Caki2 (cell line): ENCODE measurements at regions not wholly inside any gene's neighbourhood (a gene's known extent, or its start where the extent isn't known, plus 50 kb on each side); places are given as distances from the start of the nearest gene placed in this dataset.
"Not testable (repeated sequence)": the region's sequence is repeated elsewhere in the genome, so short reads cannot be mapped to it uniquely, and the experiment has no call there.

Source experiments
- DNase-seq: peaks from one replicate; pipeline ENCODE4 v3.0.0-alpha.2; 2015; ENCODE audit warnings: low read depth
- in situ Hi-C: cut with HindIII; loops from 2 replicates; pipeline ENCODE4 v1.10.0; 2016; ENCODE audit warnings: low sequenced_read_pairs, low pct_unique_long_range_greater_than_20kb, mixed read lengths

DNA sequence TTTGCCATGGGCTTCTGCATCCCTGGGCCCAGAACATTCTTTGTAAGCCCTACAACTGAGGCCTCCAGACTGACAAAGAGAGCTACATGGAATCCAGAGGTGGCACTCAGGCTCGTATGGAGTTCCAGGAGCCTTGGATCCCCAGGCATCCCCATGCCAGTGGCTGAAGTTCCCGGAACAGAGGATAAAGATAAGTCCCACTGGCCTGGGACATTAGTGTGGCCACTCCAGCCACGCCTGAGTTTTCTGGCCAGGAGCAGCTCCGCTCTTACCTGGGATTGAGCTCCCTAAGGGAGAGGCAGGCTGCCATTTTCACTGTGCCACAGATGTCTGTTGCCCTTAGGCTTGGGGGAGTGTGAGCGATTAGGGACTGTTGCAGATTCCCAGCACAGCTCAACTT is 656.3 kb upstream of the FAM174A start:
- in situ Hi-C loops, result no loop called here
- DNase-seq, result no peak

DNA sequence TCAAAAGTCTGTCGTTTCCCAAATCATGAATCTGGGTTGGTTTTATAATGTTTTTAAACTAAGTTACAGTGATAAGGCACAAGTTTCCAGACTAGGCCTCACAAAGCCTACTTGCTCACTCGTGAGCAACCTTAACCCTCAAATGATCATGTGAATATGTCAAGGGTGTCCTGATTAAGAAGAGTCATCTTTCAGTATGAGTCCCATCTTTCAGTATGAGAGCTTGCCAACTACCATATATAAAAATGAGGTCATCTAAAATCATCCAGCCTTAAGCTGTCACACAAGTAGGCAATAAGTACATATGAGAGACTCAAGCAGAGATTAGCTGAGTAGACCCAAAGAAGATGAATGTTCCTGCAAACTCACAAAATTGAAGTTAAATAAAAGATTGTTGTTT is 668.4 kb upstream of the FAM174A start:
- in situ Hi-C loops, result no loop called here
- DNase-seq, result no peak

DNA sequence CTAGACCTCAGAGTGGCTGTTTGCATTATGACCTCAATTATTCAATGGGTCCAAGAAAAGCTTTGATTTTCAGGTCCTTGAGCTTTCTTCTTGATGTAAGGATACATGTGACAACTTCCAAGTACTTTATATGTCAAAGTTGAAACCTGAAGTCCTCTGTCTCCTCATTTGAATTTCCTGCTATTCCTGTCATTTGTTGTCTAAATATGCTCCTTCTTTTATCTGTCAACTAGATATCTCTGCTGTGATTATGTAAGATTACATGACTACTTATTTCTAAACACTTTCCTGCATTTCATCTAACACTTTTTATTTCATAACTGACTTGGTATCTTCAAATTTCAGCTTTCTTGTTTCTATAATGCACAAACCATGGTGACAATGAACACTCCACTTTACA is 670.0 kb upstream of the FAM174A start:
- in situ Hi-C loops, result no loop called here
- DNase-seq, result no peak

DNA sequence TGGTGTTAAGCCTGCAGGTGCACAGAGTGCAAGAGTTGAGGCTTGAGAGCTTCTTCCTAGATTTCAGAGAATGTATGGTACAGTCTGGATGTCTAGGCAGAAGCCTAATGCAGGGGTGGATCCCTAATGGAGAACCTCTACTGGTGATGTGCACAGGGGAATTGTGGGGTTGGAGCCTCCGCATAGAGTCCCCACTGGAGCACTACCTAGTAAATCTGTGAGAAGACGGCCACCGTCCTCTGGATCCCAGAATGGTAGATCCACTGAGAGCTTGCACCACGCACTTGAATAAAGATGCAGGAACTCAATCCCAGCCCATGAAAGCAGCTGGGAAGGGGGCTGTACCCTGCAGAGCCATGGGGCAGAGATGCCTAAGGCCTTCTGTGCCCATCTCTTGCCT is 699.4 kb upstream of the FAM174A start:
- in situ Hi-C loops, result no loop called here

DNA sequence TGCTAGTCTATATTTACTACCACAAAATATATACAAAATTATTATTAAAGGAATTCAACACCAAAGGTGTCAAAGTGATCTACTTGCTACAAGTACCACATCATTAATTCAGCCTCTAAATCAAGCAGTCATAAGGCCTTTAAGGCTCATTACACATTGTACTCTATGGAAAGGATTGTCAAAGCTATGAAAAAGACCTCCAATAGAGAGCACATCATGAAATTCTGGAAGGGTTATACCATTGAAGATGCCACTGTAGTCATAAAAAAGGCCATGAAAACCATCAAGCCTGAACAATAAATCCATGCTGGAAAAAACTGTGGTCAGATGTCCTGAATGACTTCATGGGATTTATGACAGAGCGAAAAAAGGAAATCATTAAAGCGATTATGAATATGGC is 708.0 kb upstream of the FAM174A start:
- in situ Hi-C loops, result no loop called here
- DNase-seq, result no peak

More for the DNA sequence above, 699.4 kb upstream of the FAM174A start:
- no peak for DNase-seq

DNA sequence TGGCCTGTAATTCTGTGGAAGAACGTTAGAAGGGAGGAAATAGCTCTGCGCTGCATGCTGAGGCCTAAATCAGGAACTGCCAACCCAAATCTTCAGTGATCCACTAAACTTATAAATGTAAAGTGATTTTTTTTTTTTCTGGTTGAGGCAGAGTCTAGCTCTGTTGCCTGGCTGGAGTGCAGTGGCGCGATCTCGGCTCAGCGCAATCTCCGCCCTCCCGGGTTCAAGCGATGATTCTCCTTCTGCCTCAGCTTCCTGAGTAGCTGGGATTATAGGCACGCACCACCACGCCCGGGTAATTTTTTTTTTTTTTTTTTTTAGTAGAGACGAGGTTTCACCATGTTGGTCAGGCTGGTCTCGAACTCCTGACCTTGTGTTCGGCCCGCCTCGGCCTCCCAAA is 717.4 kb upstream of the FAM174A start:
- no peak for DNase-seq
- in situ Hi-C loops, result no loop called here

DNA sequence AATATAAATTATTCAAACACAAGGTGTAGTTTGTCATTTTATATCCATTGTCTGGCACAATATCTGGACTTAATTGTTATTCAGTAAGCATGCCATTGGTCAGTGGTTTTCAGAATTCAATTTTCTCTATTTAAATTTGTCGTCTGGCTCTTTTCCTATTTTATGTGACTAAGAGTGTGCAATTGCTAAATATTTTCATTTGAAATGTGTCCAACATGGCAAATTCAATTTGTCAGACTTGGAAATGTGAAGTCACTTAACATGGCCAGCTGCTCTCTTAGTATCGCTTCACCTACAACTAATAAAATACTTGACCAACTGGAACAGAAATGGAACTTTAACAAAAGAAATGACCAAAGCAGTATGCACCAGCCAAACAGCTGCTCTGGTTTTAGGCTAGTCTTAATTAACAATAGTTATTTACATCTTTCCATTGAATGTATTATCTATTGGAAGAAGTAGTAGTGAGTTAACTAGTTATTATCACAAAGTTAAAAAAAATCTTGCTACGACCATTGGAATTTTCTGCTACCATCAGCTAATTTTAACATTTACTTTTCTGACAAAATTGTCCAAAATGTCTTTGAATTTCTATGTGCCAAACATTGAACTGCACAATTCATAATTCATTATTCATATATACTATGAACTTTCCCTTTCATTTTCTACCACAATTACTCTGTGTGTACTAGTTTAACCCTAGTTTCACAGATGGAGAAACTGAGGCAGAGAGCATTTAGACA is 720.7 kb upstream of the FAM174A start:
- in situ Hi-C loops, result no loop called here
- DNase-seq, result no peak

DNA sequence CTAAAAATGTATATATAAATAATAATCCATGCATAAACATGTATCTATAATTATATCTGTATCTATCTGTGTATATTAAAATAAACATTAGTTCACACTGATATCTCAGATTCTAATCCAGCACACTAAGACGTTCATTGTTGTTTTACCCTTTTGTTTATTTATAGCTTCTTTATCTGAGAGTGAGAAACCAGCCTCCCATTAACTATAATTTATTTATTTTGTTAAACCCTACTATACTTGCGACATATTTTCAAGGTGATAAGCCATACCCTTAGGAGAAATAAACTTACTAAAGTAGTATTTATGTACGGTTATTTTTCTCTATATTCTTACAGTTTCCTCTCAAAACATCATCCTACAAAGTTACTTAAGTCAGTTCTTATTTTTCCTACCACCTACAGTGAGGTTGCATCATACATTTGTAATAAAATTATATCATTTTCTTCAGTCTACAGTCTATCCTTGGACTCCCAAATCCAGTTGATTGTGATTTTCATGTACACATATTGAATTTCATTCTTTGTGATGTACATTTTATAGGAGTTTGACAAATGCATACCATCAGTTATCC is 726.4 kb upstream of the FAM174A start:
- no peak for DNase-seq
- in situ Hi-C loops, result no loop called here

DNA sequence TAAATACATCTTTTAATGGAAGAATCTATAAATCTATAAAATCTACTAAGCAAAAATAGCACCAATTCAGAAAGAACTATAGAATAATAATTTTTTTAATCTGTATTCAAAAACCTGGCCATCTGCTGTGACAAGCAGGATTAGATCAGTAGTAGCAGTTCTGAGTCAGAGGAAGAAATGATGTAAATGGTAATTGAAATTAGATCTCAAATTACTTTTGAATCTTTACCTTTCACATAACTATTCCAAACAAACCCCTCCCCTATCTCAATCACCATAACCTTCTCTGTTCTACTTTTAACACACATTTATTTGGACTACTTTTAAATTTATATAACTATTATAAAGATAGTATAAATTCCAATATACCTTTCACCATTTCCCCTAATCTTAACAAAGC is 727.8 kb upstream of the FAM174A start:
- no peak for DNase-seq
- in situ Hi-C loops, result no loop called here

DNA sequence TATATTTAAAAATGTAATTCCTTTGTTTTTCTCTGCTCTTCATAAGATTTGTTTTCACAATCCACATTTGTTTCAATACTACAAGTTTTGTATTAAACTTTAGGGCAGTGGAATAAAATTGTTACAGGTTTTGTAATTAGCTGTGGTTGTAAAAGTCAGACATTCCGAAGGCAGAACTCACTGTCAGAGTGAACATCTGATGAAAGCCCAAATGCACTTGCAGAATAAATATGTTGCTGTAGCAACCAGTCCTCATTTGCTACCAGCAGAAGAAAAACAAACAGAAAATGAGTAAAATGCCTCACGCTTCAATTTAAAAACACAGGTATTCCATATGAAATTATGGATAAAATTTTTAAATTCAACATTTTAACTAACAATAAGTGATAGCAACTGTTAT is 740.1 kb upstream of the FAM174A start:
- no peak for DNase-seq
- in situ Hi-C loops, result no loop called here

DNA sequence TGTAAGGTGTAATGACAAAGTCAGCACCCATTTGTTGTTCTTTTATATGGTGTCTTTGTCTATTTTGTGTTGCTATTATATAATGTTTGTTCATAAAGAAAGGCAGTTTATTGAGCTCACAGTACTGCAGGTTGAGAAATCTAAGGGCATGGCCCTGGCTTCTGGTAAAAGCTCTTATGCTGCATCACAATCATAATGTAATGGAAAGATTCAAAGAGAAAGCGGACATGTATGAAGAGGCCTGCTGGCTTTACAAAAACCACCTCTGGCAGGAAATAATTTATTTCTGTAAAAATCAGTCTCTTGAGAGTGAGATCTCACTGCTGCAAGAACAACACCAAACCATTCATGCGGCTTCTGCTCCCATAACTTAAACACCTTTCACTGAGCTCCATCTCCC is 746.7 kb upstream of the FAM174A start:
- no peak for DNase-seq
- in situ Hi-C loops, result no loop called here

DNA sequence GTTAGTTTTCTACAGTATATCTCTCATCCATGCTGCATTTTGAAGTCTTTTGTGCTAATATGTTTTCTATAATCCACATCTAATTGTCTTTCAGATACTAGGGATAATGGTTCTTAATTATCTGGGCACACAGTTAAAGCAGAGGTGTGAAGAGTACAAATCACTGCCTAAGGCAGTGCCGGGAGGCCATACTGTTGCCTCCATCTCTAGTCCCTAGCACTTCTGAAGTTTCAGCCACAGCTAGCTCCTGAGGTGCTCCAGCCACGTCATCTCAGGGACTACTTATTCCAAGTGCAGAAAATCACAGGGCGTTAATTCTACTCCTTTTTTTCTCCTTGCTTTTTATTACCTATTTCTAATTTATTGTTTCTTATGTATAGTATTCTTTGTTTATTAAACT is 760.0 kb upstream of the FAM174A start:
- no peak for DNase-seq
- in situ Hi-C loops, result no loop called here

DNA sequence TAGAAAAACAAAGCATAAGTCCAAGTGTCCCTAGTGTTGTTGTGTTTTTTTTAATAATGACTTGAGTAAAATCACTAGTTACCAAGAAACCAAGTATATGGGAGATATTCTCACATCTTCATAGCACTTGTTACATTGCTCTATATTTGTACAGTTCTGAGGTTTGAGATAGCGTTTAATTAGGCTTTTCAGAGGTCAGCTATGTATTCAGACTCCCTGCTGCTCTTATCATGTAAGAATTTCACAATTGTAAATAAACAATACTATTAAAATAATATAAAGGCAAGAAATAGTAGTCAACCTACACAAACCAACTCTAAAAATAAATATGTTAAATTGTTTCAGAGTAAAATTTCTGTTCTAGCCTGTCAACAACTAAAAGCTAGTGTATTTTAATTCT is 761.9 kb upstream of the FAM174A start:
- in situ Hi-C loops, result no loop called here
- DNase-seq, result no peak

DNA sequence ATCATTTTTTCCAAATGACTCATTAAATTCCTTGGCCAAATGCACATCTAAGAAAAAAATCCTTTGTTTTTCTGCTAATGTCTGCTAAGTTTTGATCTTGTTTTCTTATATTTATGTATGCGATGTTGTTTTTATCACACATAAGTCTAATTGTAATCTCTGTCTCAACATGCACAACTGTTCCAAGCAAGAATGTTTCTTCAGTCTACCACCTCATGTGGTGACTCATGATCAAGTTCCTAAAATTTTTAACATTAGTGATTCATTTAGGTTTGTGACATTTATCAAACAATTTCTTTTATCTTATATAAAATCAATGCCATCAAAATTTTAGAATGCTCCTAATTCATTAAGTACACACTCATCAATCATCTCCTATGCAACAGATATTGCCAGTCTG is 763.9 kb upstream of the FAM174A start:
- DNase-seq, result no peak
- in situ Hi-C loops, result no loop called here

DNA sequence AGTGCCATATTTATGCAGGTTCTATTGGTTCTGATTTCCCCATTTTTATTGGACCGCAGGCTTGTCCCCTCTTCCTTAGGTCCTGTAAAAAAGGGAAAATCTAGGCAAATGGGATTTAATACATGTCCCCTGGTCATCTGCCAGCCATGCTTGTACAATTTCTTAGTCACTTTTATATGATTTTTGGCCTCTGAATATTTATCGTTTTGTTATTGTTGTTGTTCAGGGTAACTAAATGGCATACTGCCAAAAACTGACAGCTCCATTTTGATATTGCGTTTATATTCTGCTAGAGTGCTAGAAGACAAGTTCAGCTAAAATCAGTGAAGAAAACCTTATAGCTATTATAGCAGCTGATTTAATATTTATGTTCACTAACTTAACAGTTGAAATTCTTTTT is 770.2 kb upstream of the FAM174A start:
- no peak for DNase-seq
- in situ Hi-C loops, result no loop called here

DNA sequence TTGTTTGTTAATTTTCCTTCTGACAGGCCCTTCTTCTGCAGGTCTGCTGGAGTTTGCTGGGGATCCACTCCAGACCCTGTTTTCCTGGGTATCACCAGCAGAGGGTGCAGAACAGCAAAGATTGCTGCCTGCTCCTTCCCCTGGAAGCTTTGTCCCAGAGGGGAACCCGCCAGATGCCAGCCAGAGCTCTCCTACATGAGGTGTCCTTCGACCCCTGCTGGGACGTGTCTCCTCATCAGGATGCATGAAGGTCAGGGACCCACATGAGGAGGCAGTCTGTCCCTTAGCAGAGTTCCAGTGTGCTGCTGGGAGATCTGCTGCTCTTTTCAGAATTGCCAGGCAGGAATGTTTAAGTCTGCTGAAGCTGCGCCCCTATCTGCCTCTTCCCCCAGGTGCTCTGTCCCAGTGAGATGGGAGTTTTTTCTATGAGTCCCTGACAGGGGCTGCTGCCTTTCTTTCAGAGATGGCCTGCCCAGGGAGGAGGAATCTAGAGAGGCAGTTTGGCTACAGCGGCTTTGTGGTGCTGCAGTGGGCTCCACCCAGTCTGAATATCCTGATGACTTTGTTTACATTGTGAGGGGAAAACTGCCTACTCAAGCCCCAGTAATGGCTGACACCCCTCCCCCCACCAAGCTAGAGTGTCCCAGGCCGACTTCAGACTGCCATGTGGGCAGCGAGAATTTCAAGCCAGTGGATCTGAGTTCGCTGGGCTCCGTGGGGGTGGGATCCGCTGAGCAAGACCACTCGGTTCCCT is 772.0 kb upstream of the FAM174A start:
- no peak for DNase-seq
- in situ Hi-C loops, result no loop called here

DNA sequence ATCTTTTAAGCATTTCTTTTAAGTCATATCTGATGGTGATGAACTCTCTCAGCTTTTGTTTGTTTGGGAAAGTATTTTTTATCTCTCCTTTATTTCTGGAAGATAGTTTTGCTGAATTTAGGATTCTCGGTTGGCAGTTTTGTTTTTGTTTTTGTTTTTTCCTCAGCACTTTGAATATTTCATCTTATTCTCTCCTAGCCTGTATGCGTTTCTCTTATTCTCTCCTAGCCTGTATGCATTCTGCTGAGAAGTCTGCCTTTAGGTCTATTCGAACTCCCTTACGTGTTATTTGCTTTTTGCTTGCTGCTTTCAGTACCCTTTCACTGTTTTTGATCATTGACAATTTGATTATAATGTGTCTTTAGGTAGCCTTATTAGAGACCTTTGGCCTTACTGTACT is 787.8 kb upstream of the FAM174A start:
- no peak for DNase-seq
- in situ Hi-C loops, result no loop called here

DNA sequence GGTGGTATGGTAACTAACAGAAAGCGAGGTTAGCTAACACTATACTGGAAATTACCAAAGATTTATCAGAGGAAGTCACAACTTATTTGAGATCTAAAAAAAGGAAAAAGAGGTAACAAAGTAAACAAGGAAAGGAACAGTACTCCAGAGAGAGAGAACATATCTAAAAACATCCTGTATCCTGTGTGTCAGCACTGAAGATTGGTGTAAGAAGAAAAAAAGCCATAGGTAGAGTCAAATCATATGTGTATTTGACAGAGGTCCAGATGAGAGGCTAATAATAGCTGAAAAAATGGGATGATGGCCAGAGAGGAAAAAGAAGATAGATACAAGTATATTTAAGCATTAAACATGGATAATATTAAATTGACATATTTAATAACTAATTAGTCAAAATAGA is 802.0 kb upstream of the FAM174A start:
- DNase-seq, in situ Hi-C loops: not testable (repeated sequence)

DNA sequence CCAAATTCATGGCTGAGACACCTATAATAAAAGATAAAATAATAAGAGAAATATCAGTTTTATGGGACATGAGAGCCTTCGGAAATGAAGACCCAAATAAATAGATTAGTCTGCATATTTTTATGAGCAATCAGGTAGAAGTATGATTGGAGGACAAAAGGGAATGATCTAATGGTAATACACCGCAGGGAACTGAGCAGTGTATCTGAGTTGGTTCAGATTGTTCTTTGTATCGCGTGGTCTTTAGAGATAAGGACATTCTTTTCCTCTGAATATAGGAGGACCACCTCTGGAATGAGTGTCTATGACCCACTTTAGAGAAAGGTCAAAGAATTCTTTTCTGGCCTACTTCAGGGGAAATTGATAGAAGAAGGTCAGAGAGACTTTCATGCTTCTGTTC is 801.8 kb upstream of the CHD1 start:
- DNase-seq, in situ Hi-C loops: not testable (repeated sequence)
